ENCODE measurements at regions not wholly inside any gene's neighbourhood (a gene's known extent, or its start where the extent isn't known, plus 50 kb on each side); places are given as distances from the start of the nearest gene placed in this dataset.

DNA sequence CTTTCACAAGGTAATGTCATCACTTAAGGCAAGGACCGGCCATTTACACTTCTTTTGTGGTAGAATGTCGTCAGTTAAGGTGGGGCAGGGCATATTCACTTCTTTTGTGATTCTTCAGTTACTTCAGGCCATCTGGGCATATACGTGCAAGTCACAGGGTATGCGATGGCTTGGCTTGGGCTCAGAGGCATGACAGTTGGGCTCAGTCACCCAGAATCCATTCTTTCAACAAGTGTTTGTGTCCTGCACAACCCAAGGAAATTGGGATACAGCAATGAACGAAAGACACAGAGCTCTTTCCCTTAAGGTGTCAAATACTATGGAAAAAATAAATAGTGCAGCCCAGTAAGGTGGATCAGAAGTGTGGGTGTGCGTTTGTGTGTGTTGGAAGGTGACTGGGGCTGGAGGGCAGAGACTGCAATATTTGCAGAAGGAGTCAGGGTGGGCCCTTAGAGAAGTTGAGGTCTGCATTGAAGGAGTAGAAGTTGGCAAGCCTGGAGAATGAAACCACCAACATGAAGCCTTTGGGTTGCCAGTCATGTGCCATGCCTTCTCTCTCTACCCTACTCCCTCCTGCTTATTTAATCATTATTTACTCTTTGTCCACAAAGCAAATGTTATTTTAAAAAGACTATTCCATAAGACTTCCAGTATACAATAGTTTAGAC, 222.8 kb upstream of the PRKCQ start:
- TF ChIP-seq ZNF274 (IDR thresholded peaks at IDR 0.05; ENCODE audit: low read depth, low read length): no peak
- no peak for TF ChIP-seq YY1 (IDR thresholded peaks at IDR 0.05; ENCODE audit: insufficient read depth, insufficient read length)
- TF ChIP-seq SUZ12 (IDR thresholded peaks at IDR 0.05; ENCODE audit: extremely low read depth, insufficient read depth, insufficient read length): no peak

Data from NT2/D1 (cell line).